HFFc6 (cell line): ENCODE measurements at regions not wholly inside any gene's neighbourhood (a gene's known extent, or its start where the extent isn't known, plus 50 kb on each side); places are given as distances from the start of the nearest gene placed in this dataset.
A peak's percentile ranks its signal among the peaks of the same experiment; 100 is the strongest.

ENCODE experiments used
- DNase-seq: peaks from one replicate; pipeline ENCODE4 v3.0.0-alpha.2; 2018
- H3K27ac Mint-ChIP-seq: 2 replicates; pipeline ENCODE4 v1.8.0; 2020; ENCODE audit warnings: mild to moderate bottlenecking, mixed read lengths
- H3K27me3 Mint-ChIP-seq: 2 replicates; pipeline ENCODE4 v1.8.0; 2021; ENCODE audit warnings: mild to moderate bottlenecking, moderate library complexity, mixed read lengths; ENCODE audit not compliant: insufficient read depth
- H3K36me3 Mint-ChIP-seq: 2 replicates; pipeline ENCODE4 v1.8.0; 2021; ENCODE audit warnings: low read depth, mixed read lengths
- H3K4me1 Mint-ChIP-seq: 2 replicates; pipeline ENCODE4 v1.8.0; 2020; ENCODE audit warnings: low read depth, mixed read lengths
- H3K4me3 Mint-ChIP-seq: 2 replicates; pipeline ENCODE4 v1.8.0; 2020; ENCODE audit warnings: mild to moderate bottlenecking, moderate library complexity, mixed read lengths
- H3K9me3 Mint-ChIP-seq: 2 replicates; pipeline ENCODE4 v1.8.0; 2020; ENCODE audit warnings: mild to moderate bottlenecking, mixed read lengths
- TF ChIP-seq, protein P1 (sequence below): fragments of 200-600 bp; sonication (generic); IDR thresholded peaks from 2 replicates; pipeline ENCODE4 v1.5.0; 2021; ENCODE audit warnings: antibody characterized with exemption, mild to moderate bottlenecking

DNA sequence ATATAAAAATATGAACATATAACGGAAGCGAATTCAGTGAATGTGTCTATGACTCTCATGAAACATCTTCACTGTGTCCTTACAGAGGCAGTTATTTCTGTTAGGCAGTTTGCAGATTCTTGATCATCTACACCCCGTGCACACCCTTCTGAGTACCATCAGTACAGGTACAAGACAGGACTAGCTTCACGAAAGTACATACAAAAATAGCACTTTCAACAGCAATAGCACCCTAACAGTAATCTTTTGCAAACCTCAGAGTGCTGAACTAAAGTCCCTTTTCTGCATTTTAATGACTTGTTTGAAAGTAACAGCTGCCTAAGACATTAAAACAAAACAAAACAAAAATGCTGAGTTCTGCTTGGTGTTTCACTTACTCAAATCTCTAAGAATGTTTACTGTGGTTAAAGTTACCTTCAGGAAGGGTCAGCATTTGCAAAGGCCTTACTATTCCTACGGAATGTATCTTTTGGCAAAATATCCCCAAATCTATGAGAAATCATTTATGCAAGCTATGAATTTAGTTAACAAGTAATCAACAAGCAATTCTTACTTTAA, 104.1 kb downstream of the CNTN3 start:
- peaks cover 11% of the 10 kb centered on the region for H3K4me1 Mint-ChIP-seq
- TF ChIP-seq, protein P1, sequence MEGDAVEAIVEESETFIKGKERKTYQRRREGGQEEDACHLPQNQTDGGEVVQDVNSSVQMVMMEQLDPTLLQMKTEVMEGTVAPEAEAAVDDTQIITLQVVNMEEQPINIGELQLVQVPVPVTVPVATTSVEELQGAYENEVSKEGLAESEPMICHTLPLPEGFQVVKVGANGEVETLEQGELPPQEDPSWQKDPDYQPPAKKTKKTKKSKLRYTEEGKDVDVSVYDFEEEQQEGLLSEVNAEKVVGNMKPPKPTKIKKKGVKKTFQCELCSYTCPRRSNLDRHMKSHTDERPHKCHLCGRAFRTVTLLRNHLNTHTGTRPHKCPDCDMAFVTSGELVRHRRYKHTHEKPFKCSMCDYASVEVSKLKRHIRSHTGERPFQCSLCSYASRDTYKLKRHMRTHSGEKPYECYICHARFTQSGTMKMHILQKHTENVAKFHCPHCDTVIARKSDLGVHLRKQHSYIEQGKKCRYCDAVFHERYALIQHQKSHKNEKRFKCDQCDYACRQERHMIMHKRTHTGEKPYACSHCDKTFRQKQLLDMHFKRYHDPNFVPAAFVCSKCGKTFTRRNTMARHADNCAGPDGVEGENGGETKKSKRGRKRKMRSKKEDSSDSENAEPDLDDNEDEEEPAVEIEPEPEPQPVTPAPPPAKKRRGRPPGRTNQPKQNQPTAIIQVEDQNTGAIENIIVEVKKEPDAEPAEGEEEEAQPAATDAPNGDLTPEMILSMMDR: no peak
- no peak overlapping the region for H3K4me3 Mint-ChIP-seq
- DNase-seq: no peak
- H3K27me3 Mint-ChIP-seq: no peaks in the 10 kb centered on the region; the same call in 1 of the 2 replicates
- H3K36me3 Mint-ChIP-seq: no peaks in the 10 kb centered on the region
- no peaks in the 10 kb centered on the region for H3K9me3 Mint-ChIP-seq
- H3K27ac Mint-ChIP-seq: no peak overlapping the region

DNA sequence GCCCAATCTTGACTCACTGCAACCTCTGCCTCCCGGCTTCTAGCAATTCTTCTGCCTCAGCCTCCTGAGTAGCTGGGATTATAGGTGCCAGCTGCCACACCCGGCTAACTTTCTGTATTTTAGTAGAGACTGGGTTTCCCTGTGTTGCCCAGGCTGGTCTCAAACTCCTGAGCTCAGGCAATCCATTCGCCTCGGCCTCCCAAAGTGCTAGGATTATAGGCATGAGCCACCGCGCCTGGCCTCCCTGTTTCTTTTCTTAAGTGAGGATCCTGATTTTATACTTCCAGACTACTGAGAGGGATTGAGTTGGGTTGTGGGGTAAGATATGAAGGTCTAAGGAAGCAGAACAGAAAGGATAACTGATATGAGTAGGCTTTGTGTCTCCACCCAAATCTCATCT, 106.8 kb downstream of the CNTN3 start:
- Mint-ChIP-seq H3K36me3 (no peaks in the 10 kb centered on the region), H3K9me3 (no peaks in the 10 kb centered on the region), H3K27me3 (no peaks in the 10 kb centered on the region; the same call in 1 of the 2 replicates), H3K4me3 (no peak overlapping the region), H3K4me1 (peaks cover 6% of the 10 kb centered on the region), H3K27ac (no peak overlapping the region)
- DNase-seq: no peak
- TF ChIP-seq, protein P1: no peak

DNA sequence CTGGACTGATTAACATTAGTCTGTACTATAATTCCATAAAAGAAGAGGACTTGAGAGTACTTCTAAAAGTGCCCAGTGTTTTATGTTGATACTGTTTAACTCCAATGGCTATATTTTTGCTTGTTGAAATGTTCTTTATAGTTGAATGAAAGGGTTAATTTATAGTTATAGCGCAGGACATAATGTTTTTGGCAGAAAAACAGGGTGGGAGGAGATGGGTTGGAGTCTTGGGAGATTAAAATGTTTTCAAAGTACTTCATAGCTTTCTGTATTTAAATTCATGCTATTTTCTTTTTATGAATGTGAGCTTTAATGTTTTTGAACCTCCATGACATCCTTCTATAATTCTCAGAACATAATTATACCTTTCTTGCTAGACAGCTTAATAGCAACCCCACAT, 108.2 kb downstream of the CNTN3 start:
- Mint-ChIP-seq H3K4me3 (no peak overlapping the region), H3K9me3 (no peaks in the 10 kb centered on the region), H3K36me3 (no peaks in the 10 kb centered on the region), H3K4me1 (peaks cover 10% of the 10 kb centered on the region), H3K27ac (no peak overlapping the region), H3K27me3 (no peaks in the 10 kb centered on the region; the same call in 1 of the 2 replicates)
- no peak for DNase-seq
- TF ChIP-seq, protein P1: no peak

DNA sequence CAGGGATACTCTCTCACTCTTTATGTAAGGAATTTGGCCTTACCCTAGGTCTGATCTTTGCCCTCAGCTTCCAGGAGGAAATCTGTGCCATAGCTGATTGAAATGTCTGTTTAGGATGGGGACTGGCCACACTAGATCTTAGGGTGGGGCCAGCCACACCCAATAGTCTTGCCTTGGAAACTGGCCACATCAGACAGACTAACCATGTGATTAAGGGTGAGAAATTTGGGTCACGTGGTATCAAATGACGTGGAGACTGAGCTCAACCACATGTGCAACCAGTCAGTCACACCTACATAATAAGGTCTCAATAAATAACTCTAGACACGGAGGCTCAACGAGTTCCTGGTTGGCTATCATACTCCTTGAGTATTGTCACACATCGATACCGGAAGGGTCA, 113.5 kb downstream of the CNTN3 start:
- TF ChIP-seq, protein P1: no peak
- no peaks in the 10 kb centered on the region for H3K36me3 Mint-ChIP-seq
- H3K4me3 Mint-ChIP-seq: no peak overlapping the region
- no peak for DNase-seq
- H3K9me3 Mint-ChIP-seq: no peaks in the 10 kb centered on the region
- H3K27me3 Mint-ChIP-seq: no peaks in the 10 kb centered on the region
- peaks cover 22% of the 10 kb centered on the region for H3K4me1 Mint-ChIP-seq
- H3K27ac Mint-ChIP-seq: no peak overlapping the region

DNA sequence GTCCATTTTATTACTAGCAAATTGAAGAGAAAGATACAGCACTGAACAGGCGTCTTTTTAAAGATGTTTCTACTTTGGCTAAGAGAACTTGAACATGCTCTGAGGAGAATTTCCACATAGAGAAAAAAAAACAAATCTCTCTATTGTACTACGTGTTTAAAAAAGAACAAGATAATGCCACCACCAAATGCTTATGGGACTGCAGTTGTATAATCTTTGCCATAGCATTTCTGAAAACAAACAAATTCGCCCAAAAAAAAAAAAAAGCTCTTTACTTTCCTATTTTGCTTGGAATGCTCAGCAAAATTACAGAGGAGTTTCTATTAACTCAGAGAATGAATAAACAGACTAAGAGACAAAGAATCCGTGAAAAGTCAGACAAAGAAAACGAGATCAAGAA, 114.2 kb downstream of the CNTN3 start:
- H3K4me1 Mint-ChIP-seq: peaks cover 22% of the 10 kb centered on the region
- H3K9me3 Mint-ChIP-seq: no peaks in the 10 kb centered on the region
- H3K27ac Mint-ChIP-seq: peak overlapping the region; percentile 46; the same call in 1 of the 2 replicates
- TF ChIP-seq, protein P1: no peak
- no peaks in the 10 kb centered on the region for H3K27me3 Mint-ChIP-seq
- no peaks in the 10 kb centered on the region for H3K36me3 Mint-ChIP-seq
- peak; percentile 14 for DNase-seq
- peak overlapping the region; percentile 10; the same call in 1 of the 2 replicates for H3K4me3 Mint-ChIP-seq
